ENCODE measurements at regions not wholly inside any gene's neighbourhood (a gene's known extent, or its start where the extent isn't known, plus 50 kb on each side); places are given as distances from the start of the nearest gene placed in this dataset.

- DNase-seq (ENCODE audit: low read depth): no peak
- H3K4me3 ChIP-seq (ENCODE audit: low read depth, low read length): no peak overlapping the region
Observed at GRCh38 chr6:88381289-88381642, 215.1 kb upstream of the CNR1 start.

GRCh38 chr6:88380618-88381288 is 214.6 kb upstream of the CNR1 start:
- no peak for DNase-seq (ENCODE audit: low read depth)
- no peak for TF ChIP-seq CTCF (IDR thresholded peaks at IDR 0.05; ENCODE audit: low read depth, low read length, missing control alignments)
- no peak overlapping the region for H3K4me3 ChIP-seq (ENCODE audit: low read depth, low read length)

More at GRCh38 chr6:88381289-88381642, 215.1 kb upstream of the CNR1 start:
- no peak for TF ChIP-seq CTCF (IDR thresholded peaks at IDR 0.05; ENCODE audit: low read depth, low read length, missing control alignments)

- no peak for DNase-seq (ENCODE audit: low read depth)
- no peak for TF ChIP-seq CTCF (IDR thresholded peaks at IDR 0.05; ENCODE audit: low read depth, low read length, missing control alignments)
- H3K4me3 ChIP-seq (ENCODE audit: low read depth, low read length): no peak overlapping the region
Observed at GRCh38 chr6:88380083-88380482, 213.9 kb upstream of the CNR1 start.

- no peak overlapping the region for H3K4me3 ChIP-seq (ENCODE audit: low read depth, low read length)
- DNase-seq (ENCODE audit: low read depth): no peak
- no peak for TF ChIP-seq CTCF (IDR thresholded peaks at IDR 0.05; ENCODE audit: low read depth, low read length, missing control alignments)
Observed at GRCh38 chr6:88378639-88379038, 212.5 kb upstream of the CNR1 start.

GRCh38 chr6:88377976-88378568 is 211.9 kb upstream of the CNR1 start:
- DNase-seq (ENCODE audit: low read depth): no peak
- no peak for TF ChIP-seq CTCF (IDR thresholded peaks at IDR 0.05; ENCODE audit: low read depth, low read length, missing control alignments)
- H3K4me3 ChIP-seq (ENCODE audit: low read depth, low read length): no peak overlapping the region

GRCh38 chr6:88376768-88377387 is 210.7 kb upstream of the CNR1 start:
- no peak overlapping the region for H3K4me3 ChIP-seq (ENCODE audit: low read depth, low read length)
- DNase-seq (ENCODE audit: low read depth): no peak
- TF ChIP-seq CTCF (IDR thresholded peaks at IDR 0.05; ENCODE audit: low read depth, low read length, missing control alignments): no peak
